ENCODE measurements at regions not wholly inside any gene's neighbourhood (a gene's known extent, or its start where the extent isn't known, plus 50 kb on each side); places are given as distances from the start of the nearest gene placed in this dataset.

- Histone ChIP-seq H3K9me3 (ENCODE audit: low read length) (no peaks in the 10 kb centered on the region), H3K27me3 (ENCODE audit: insufficient read depth, low read depth, low read length) (no peaks in the 10 kb centered on the region), H3K9ac (ENCODE audit: low read length) (no peak overlapping the region), H3K4me3 (ENCODE audit: low read length) (no peak overlapping the region), H3K27ac (ENCODE audit: low read length) (no peak overlapping the region), H3K36me3 (ENCODE audit: insufficient read depth, low read length) (no peaks in the 10 kb centered on the region), H3K9me2 (ENCODE audit: insufficient read depth, low read length) (no peaks in the 10 kb centered on the region), H3K79me2 (replicated peaks; ENCODE audit: insufficient read depth, low read length) (no peaks in the 10 kb centered on the region), H3F3A (ENCODE audit: insufficient read depth, low read length, poor library complexity, severe bottlenecking) (peaks cover 18% of the 10 kb centered on the region), H3K4me2 (ENCODE audit: low read length) (no peak overlapping the region), H4K20me1 (ENCODE audit: insufficient read depth) (no peaks in the 10 kb centered on the region), H2AFZ (ENCODE audit: low read depth, low read length) (no peak overlapping the region)
- TF ChIP-seq REST (IDR thresholded peaks at IDR 0.05; ENCODE audit: borderline replicate concordance) (no peak), EZH2 (IDR thresholded peaks at IDR 0.05; ENCODE audit: borderline replicate concordance, insufficient read depth, low read length, poor library complexity, severe bottlenecking) (no peak), RAD21 (conservative IDR thresholded peaks at IDR 0.05) (no peak), MXI1 (conservative IDR thresholded peaks at IDR 0.05; ENCODE audit: poor library complexity, severe bottlenecking) (no peak)
Observed at GRCh38 chr3:178087376-178087775, 448.9 kb upstream of the KCNMB2 start.

GRCh38 chr3:178088963-178089362 lies 447.3 kb upstream of the KCNMB2 start:
- Histone ChIP-seq H3K36me3 (ENCODE audit: insufficient read depth, low read length) (no peaks in the 10 kb centered on the region), H2AFZ (ENCODE audit: low read depth, low read length) (no peak overlapping the region), H3K4me3 (ENCODE audit: low read length) (no peak overlapping the region)

More at GRCh38 chr3:178088963-178089362, 447.3 kb upstream of the KCNMB2 start:
- H3K79me2 ChIP-seq (replicated peaks; ENCODE audit: insufficient read depth, low read length): no peaks in the 10 kb centered on the region
- no peaks in the 10 kb centered on the region for H3K27me3 ChIP-seq (ENCODE audit: insufficient read depth, low read depth, low read length)
- TF ChIP-seq SMC3 (conservative IDR thresholded peaks at IDR 0.05; ENCODE audit: poor library complexity) (no peak), RAD21 (conservative IDR thresholded peaks at IDR 0.05) (no peak), TAF1 (IDR thresholded peaks at IDR 0.05; ENCODE audit: low read depth) (no peak), EP300 (conservative IDR thresholded peaks at IDR 0.05; ENCODE audit: poor library complexity, severe bottlenecking) (no peak), REST (IDR thresholded peaks at IDR 0.05; ENCODE audit: borderline replicate concordance) (no peak), POLR2AphosphoS5 (IDR thresholded peaks at IDR 0.05) (no peak), EZH2 (IDR thresholded peaks at IDR 0.05; ENCODE audit: borderline replicate concordance, insufficient read depth, low read length, poor library complexity, severe bottlenecking) (no peak), CTCF (IDR thresholded peaks at IDR 0.05; ENCODE audit: poor library complexity, severe bottlenecking) (no peak), MXI1 (conservative IDR thresholded peaks at IDR 0.05; ENCODE audit: poor library complexity, severe bottlenecking) (no peak)
- no peak overlapping the region for H3K9ac ChIP-seq (ENCODE audit: low read length)
- no peaks in the 10 kb centered on the region for H4K20me1 ChIP-seq (ENCODE audit: insufficient read depth)
- H3K9me3 ChIP-seq (ENCODE audit: low read length): no peaks in the 10 kb centered on the region
- H3F3A ChIP-seq (ENCODE audit: insufficient read depth, low read length, poor library complexity, severe bottlenecking): peaks cover 16% of the 10 kb centered on the region
- no peak overlapping the region for H3K27ac ChIP-seq (ENCODE audit: low read length)
- H3K9me2 ChIP-seq (ENCODE audit: insufficient read depth, low read length): no peaks in the 10 kb centered on the region
- H3K4me2 ChIP-seq (ENCODE audit: low read length): no peak overlapping the region

Measured in neural cell (in vitro differentiated cells).